HepG2 (cell line): ENCODE measurements at regions not wholly inside any gene's neighbourhood (a gene's known extent, or its start where the extent isn't known, plus 50 kb on each side); places are given as distances from the start of the nearest gene placed in this dataset.

Experiments used
- ATAC-seq: fragments of 200-7000 bp; cut with Tn5 transposase; 3 replicates; pipeline ENCODE4 v1.9.1; 2020; ENCODE audit warnings: mild to moderate bottlenecking, moderate library complexity
- BruUV-seq: library from RNA; stranded (reverse); fragments of 400-500 nt; replicated peaks from 2 replicates; lab custom pipeline; 2021; lab: Mats Ljungman, UMichigan
- CTCF ChIA-PET: fragments of 300-600 bp; formaldehyde crosslinking; extraction: SDS; loops from one replicate; lab custom pipeline; 2021; ENCODE audit warnings: low total read pairs, inconsistent platforms, low intra/inter-chr PET ratio; lab: Yijun Ruan, JAX
- POLR2A ChIA-PET: fragments of 350-600 bp; sonication (Branson Sonifier 250); formaldehyde crosslinking; loops from one replicate; lab custom pipeline; 2020; ENCODE audit warnings: antibody characterized with exemption, inconsistent platforms; lab: Yijun Ruan, JAX
- DNase-seq: peaks from one replicate; pipeline ENCODE4 v3.0.0-alpha.2; 2015; ENCODE audit warnings: low spot score
- FAIRE-seq: peaks from 3 replicates; lab custom pipeline; 2011; peaks lifted over from hg19 to GRCh38; lab: Jason Lieb, UNC
- H2AFZ ChIP-seq: one replicate; pipeline ENCODE4 v1.6.1; 2011; ENCODE audit warnings: low read length, inconsistent platforms
- H3K27ac ChIP-seq: fragments of 300-600 bp; 3 replicates; pipeline ENCODE4 v1.8.0; 2011; ENCODE audit warnings: mixed run types, mild to moderate bottlenecking, mixed read lengths, low read length, inconsistent platforms; ENCODE audit not compliant: insufficient read depth; ENCODE audit errors: extremely low read length
- H3K27me3 ChIP-seq, 2 experiments: fragments of 200-600 bp in 1 of 2; 2 replicates in 1 of 2; 3 replicates in 1 of 2; pipeline versions ENCODE4 v1.6.0 to v1.8.0; 2011; ENCODE audit warnings: low read length in 2 of 2, mild to moderate bottlenecking in 2 of 2, moderate library complexity in 2 of 2, inconsistent platforms in 1 of 2; ENCODE audit not compliant: insufficient read depth in 2 of 2, control insufficient read depth in 1 of 2
- H3K36me3 ChIP-seq, 2 experiments: fragments of 200-600 bp in 1 of 2; replicated peaks in 1 of 2; 2 replicates in 1 of 2; 3 replicates in 1 of 2; pipeline versions ENCODE4 v1.5.1 to v1.8.0; 2011; ENCODE audit warnings: low read length in 2 of 2, inconsistent platforms in 1 of 2; ENCODE audit not compliant: insufficient read depth in 2 of 2, control insufficient read depth in 1 of 2
- H3K4me1 ChIP-seq: 2 replicates; pipeline ENCODE4 v1.5.1; 2012; ENCODE audit warnings: low read length, inconsistent platforms; ENCODE audit not compliant: insufficient read depth
- H3K4me2 ChIP-seq: 2 replicates; pipeline ENCODE4 v1.6.0; 2011; ENCODE audit warnings: low read depth, low read length, inconsistent platforms
- H3K4me3 ChIP-seq, 3 experiments: fragments of 200-600 bp in 1 of 3; sonication (generic), shearing (Covaris generic) in 1 of 3; replicated peaks in 1 of 3; 2 replicates each; pipeline ENCODE4 v1.5.1; 2011 to 2016; ENCODE audit warnings: low read length in 3 of 3, inconsistent platforms in 2 of 3, low read depth in 2 of 3, mild to moderate bottlenecking in 2 of 3, control low read depth in 1 of 3, mixed read lengths in 1 of 3; ENCODE audit not compliant: insufficient read depth in 1 of 3
- H3K79me2 ChIP-seq: one replicate; pipeline ENCODE4 v1.6.1; 2011; ENCODE audit warnings: low read length, inconsistent platforms; ENCODE audit not compliant: insufficient read depth
- H3K9ac ChIP-seq: 2 replicates; pipeline ENCODE4 v1.6.0; 2011; ENCODE audit warnings: mild to moderate bottlenecking, low read depth, low read length, inconsistent platforms; ENCODE audit not compliant: insufficient read depth
- H3K9me3 ChIP-seq: 2 replicates; pipeline ENCODE4 v1.5.1; 2012; ENCODE audit warnings: mild to moderate bottlenecking, low read length
- H4K20me1 ChIP-seq: 2 replicates; pipeline ENCODE4 v1.6.0; 2011; ENCODE audit warnings: inconsistent platforms, mild to moderate bottlenecking, low read length, moderate library complexity; ENCODE audit not compliant: insufficient read depth
- CBX2 ChIP-seq, 2 experiments: fragments of 200-600 bp in 1 of 2; sonication (generic); formaldehyde crosslinking in 1 of 2; IDR thresholded peaks; 2 replicates each; pipeline versions ENCODE4 v1.7.0 to v1.8.1; 2018 to 2022; ENCODE audit warnings: low read depth in 2 of 2, low read length in 1 of 2, mild to moderate bottlenecking in 1 of 2, missing genetic modification reagents in 1 of 2
- CHD4 ChIP-seq: fragments of 200-600 bp; sonication (generic); IDR thresholded peaks from 2 replicates; pipeline ENCODE4 v1.7.0; 2017; ENCODE audit warnings: mild to moderate bottlenecking, low read length, borderline replicate concordance
- DDIT3 ChIP-seq: sonication (generic); formaldehyde crosslinking; IDR thresholded peaks from 2 replicates; pipeline ENCODE4 v1.4.0; 2020; ENCODE audit warnings: mild to moderate bottlenecking, missing genetic modification reagents
- EZH2 ChIP-seq: conservative IDR thresholded peaks from 2 replicates; pipeline ENCODE4 v1.6.1; 2012; ENCODE audit warnings: mild to moderate bottlenecking, low read depth, low read length, moderate library complexity
- KMT2B ChIP-seq: IDR thresholded peaks from 2 replicates; pipeline ENCODE4 v1.6.1; 2016; ENCODE audit warnings: missing genetic modification reagents, missing compliant biosample characterization
- NFE2L2 ChIP-seq: fragments of 150-350 bp; IDR thresholded peaks from 2 replicates; pipeline ENCODE4 v1.6.1; 2014; ENCODE audit warnings: low read length
- NFKB2 ChIP-seq: sonication (generic); formaldehyde crosslinking; IDR thresholded peaks from 2 replicates; pipeline ENCODE4 v1.4.0; 2020; ENCODE audit warnings: missing genetic modification reagents, borderline replicate concordance
- NRL ChIP-seq: sonication (generic); formaldehyde crosslinking; IDR thresholded peaks from 2 replicates; pipeline ENCODE4 v1.5.0; 2020; ENCODE audit warnings: missing genetic modification reagents, mild to moderate bottlenecking, moderate library complexity, borderline replicate concordance
- POLR2A ChIP-seq, 2 experiments: IDR thresholded peaks; 2 replicates each; pipeline ENCODE4 v1.6.1; 2011; ENCODE audit warnings: low read depth in 2 of 2, low read length in 2 of 2, mild to moderate bottlenecking in 1 of 2, moderate library complexity in 1 of 2; ENCODE audit not compliant: insufficient read depth in 1 of 2
- THAP11 ChIP-seq: IDR thresholded peaks from 2 replicates; pipeline ENCODE4 v1.6.1; 2016; ENCODE audit warnings: missing biosample characterization, missing genetic modification reagents
- ZBTB37 ChIP-seq: sonication (generic); formaldehyde crosslinking; IDR thresholded peaks from 2 replicates; pipeline ENCODE4 v1.4.0; 2020; ENCODE audit warnings: mild to moderate bottlenecking, missing genetic modification reagents
- ZHX1 ChIP-seq: sonication (generic); formaldehyde crosslinking; IDR thresholded peaks from 2 replicates; pipeline ENCODE4 v1.8.1; 2022; ENCODE audit warnings: low read depth, mild to moderate bottlenecking, missing genetic modification reagents
- ZNF883 ChIP-seq: sonication (generic); formaldehyde crosslinking; IDR thresholded peaks from 2 replicates; pipeline ENCODE4 v1.5.1; 2020; ENCODE audit warnings: mild to moderate bottlenecking, missing genetic modification reagents; ENCODE audit errors: not compliant biosample characterization
- ZUFSP ChIP-seq: sonication (generic); formaldehyde crosslinking; IDR thresholded peaks from 2 replicates; pipeline ENCODE4 v1.9.0; 2021; ENCODE audit warnings: missing genetic modification reagents, mild to moderate bottlenecking, borderline replicate concordance
- WGBS: methylation state at CpG from one replicate; pipeline ENCODE4 v1.1.6; 2017; ENCODE audit warnings: low lambda C conversion rate; 5-methylcytosine and 5-hydroxymethylcytosine counted together
- in situ Hi-C: cut with HindIII; loops from 2 replicates; pipeline ENCODE4 v1.10.0; 2017; ENCODE audit warnings: low pct_unique_long_range_greater_than_20kb; ENCODE audit not compliant: extremely low pct_ligation_motif_present
- intact Hi-C: fragments of 100-400 bp; cut with micrococcal nuclease; formaldehyde crosslinking; loops from one replicate; pipeline ENCODE4 v1.10.0; 2022; ENCODE audit not compliant: unreplicated experiment

- H3K4me2 ChIP-seq, result no peak overlapping the region
- H3K4me3 ChIP-seq, result no peak overlapping the region
- 12% methylated on average over 6 of the region's 6 CpGs for WGBS
- H3K9me3 ChIP-seq, result no peaks in the 10 kb centered on the region
- H3K4me1 ChIP-seq, result no peaks in the 10 kb centered on the region
- H3K9ac ChIP-seq, result no peak overlapping the region
- no peaks in the 10 kb centered on the region for H3K27me3 ChIP-seq
- H3K79me2 ChIP-seq, result no peaks in the 10 kb centered on the region
- no TSS peak for BruUV-seq
- no peak overlapping the region for H2AFZ ChIP-seq
- no peak overlapping the region for H3K27ac ChIP-seq
- CTCF ChIA-PET, result no interaction called here
- no peak for ATAC-seq
- no peak for TF ChIP-seq THAP11 (CRISPR knock-in tag)
- no peak for TF ChIP-seq NRL (CRISPR knock-in tag)
- no peak for TF ChIP-seq KMT2B
- no peak for TF ChIP-seq CHD4
- TF ChIP-seq EZH2, result no peak
- TF ChIP-seq DDIT3 (CRISPR knock-in tag), result no peak
- TF ChIP-seq POLR2A (IDR thresholded peaks at IDR 0.05; ENCODE audit: insufficient read depth in 1 of 2, low read depth in 2 of 2, low read length in 2 of 2), result no peak
- TF ChIP-seq NFKB2 (CRISPR knock-in tag), result no peak
- no peak for TF ChIP-seq ZHX1 (CRISPR knock-in tag)
- no peak for TF ChIP-seq ZUFSP (CRISPR knock-in tag)
- no peak for TF ChIP-seq NFE2L2
- no peak for TF ChIP-seq ZBTB37
- no peak for TF ChIP-seq ZNF883 (CRISPR knock-in tag)
- TF ChIP-seq CBX2 (IDR thresholded peaks at IDR 0.05; ENCODE audit: low read depth, low read length), result no peak
- no peak for TF ChIP-seq CBX2 (CRISPR knock-in tag; IDR thresholded peaks at IDR 0.05; ENCODE audit: low read depth)
- H4K20me1 ChIP-seq, result no peaks in the 10 kb centered on the region
- intact Hi-C loops (no loop called here), in situ Hi-C loops (no loop called here)
- no peaks in the 10 kb centered on the region for H3K36me3 ChIP-seq
- POLR2A ChIA-PET, result no interaction called here
- no peak for DNase-seq
- no peak for FAIRE-seq
These were observed 273.7 kb downstream of the RASEF start for GRCh38 chr9:82789155-82789824.
